PFSK-1 (cell line): ENCODE measurements at regions not wholly inside any gene's neighbourhood (a gene's known extent, or its start where the extent isn't known, plus 50 kb on each side); places are given as distances from the start of the nearest gene placed in this dataset.

Experiments used
- FOXP2 ChIP-seq: optimal IDR thresholded peaks from 2 replicates; pipeline ENCODE3; 2011; ENCODE audit warnings: borderline replicate concordance, control low read depth, inconsistent platforms; ENCODE audit not compliant: insufficient read depth; ENCODE audit errors: extremely low read length, extremely low read depth
- POLR2AphosphoS5 ChIP-seq: IDR thresholded peaks from 2 replicates; pipeline ENCODE4 v1.6.1; 2012; ENCODE audit warnings: low read depth, mild to moderate bottlenecking, control low read depth, low read length, moderate library complexity
- REST ChIP-seq, 2 experiments: IDR thresholded peaks; 2 replicates each; pipeline versions ENCODE4 v1.6.1 to v1.8.0; 2011 to 2012; ENCODE audit warnings: low read depth in 2 of 2, low read length in 2 of 2, control low read depth in 1 of 2, inconsistent platforms in 1 of 2, mild to moderate bottlenecking in 1 of 2, moderate library complexity in 1 of 2; ENCODE audit not compliant: insufficient read depth in 1 of 2
- SIN3A ChIP-seq: IDR thresholded peaks from 2 replicates; pipeline ENCODE4 v1.6.1; 2012; ENCODE audit warnings: mild to moderate bottlenecking, low read length, moderate library complexity, borderline replicate concordance; ENCODE audit not compliant: insufficient read depth
- TAF1 ChIP-seq: IDR thresholded peaks from 2 replicates; pipeline ENCODE4 v1.6.1; 2012; ENCODE audit warnings: low read length, control low read depth, borderline replicate concordance; ENCODE audit not compliant: insufficient read depth

- TF ChIP-seq POLR2AphosphoS5 = no peak
- TF ChIP-seq TAF1 = no peak
- no peak for TF ChIP-seq REST (IDR thresholded peaks at IDR 0.05; ENCODE audit: insufficient read depth in 1 of 2, low read depth in 2 of 2, low read length in 2 of 2)
- no peak for TF ChIP-seq SIN3A
- TF ChIP-seq FOXP2 = no peak
These were observed 110.0 kb upstream of the SERBP1 start for GRCh38 chr1:67540025-67540732.
